ENCODE measurements at regions not wholly inside any gene's neighbourhood (a gene's known extent, or its start where the extent isn't known, plus 50 kb on each side); places are given as distances from the start of the nearest gene placed in this dataset.

GRCh38 chrX:124619710-124620109, 273.3 kb downstream of the SH2D1A start:
- H3K9me3 ChIP-seq (ENCODE audit: control insufficient read depth, low read depth, low read length) = peaks cover 20% of the 10 kb centered on the region
- no peak overlapping the region for H3K9ac ChIP-seq (ENCODE audit: low read length)
- H3K4me3 ChIP-seq (ENCODE audit: low read length) = no peak overlapping the region
- H3K27ac ChIP-seq (ENCODE audit: low read length) = no peak overlapping the region
- H3K27me3 ChIP-seq (ENCODE audit: control insufficient read depth, insufficient read depth, low read length) = no peaks in the 10 kb centered on the region
- H3K4me1 ChIP-seq (ENCODE audit: control insufficient read depth, low read depth, low read length) = no peaks in the 10 kb centered on the region
- no peaks in the 10 kb centered on the region for H3K36me3 ChIP-seq (ENCODE audit: control insufficient read depth, low read depth, low read length)

GRCh38 chrX:124634363-124634762, 288.0 kb downstream of the SH2D1A start:
- H3K27me3 ChIP-seq (ENCODE audit: control insufficient read depth, insufficient read depth, low read length) = no peaks in the 10 kb centered on the region
- no peak overlapping the region for H3K9ac ChIP-seq (ENCODE audit: low read length)
- H3K27ac ChIP-seq (ENCODE audit: low read length) = no peak overlapping the region
- H3K4me1 ChIP-seq (ENCODE audit: control insufficient read depth, low read depth, low read length) = no peaks in the 10 kb centered on the region
- H3K36me3 ChIP-seq (ENCODE audit: control insufficient read depth, low read depth, low read length) = no peaks in the 10 kb centered on the region
- H3K4me3 ChIP-seq (ENCODE audit: low read length) = no peak overlapping the region
- peaks cover 3% of the 10 kb centered on the region for H3K9me3 ChIP-seq (ENCODE audit: control insufficient read depth, low read depth, low read length)

GRCh38 chrX:124641737-124642491, 295.6 kb downstream of the SH2D1A start:
- H3K36me3 ChIP-seq (ENCODE audit: control insufficient read depth, low read depth, low read length) = no peaks in the 10 kb centered on the region
- H3K27me3 ChIP-seq (ENCODE audit: control insufficient read depth, insufficient read depth, low read length) = no peaks in the 10 kb centered on the region
- H3K9me3 ChIP-seq (ENCODE audit: control insufficient read depth, low read depth, low read length) = peaks cover 6% of the 10 kb centered on the region
- no peak overlapping the region for H3K4me3 ChIP-seq (ENCODE audit: low read length)
- H3K9ac ChIP-seq (ENCODE audit: low read length) = no peak overlapping the region
- H3K27ac ChIP-seq (ENCODE audit: low read length) = no peak overlapping the region
- H3K4me1 ChIP-seq (ENCODE audit: control insufficient read depth, low read depth, low read length) = no peaks in the 10 kb centered on the region

GRCh38 chrX:124646403-124646802, 300.0 kb downstream of the SH2D1A start:
- Histone ChIP-seq H3K4me1 (ENCODE audit: control insufficient read depth, low read depth, low read length) (peaks cover 3% of the 10 kb centered on the region), H3K27me3 (ENCODE audit: control insufficient read depth, insufficient read depth, low read length) (no peaks in the 10 kb centered on the region)

GRCh38 chrX:124651031-124651430, 304.7 kb downstream of the SH2D1A start:
- Histone ChIP-seq H3K36me3 (ENCODE audit: control insufficient read depth, low read depth, low read length) (no peaks in the 10 kb centered on the region), H3K27me3 (ENCODE audit: control insufficient read depth, insufficient read depth, low read length) (no peaks in the 10 kb centered on the region), H3K9ac (ENCODE audit: low read length) (no peak overlapping the region), H3K27ac (ENCODE audit: low read length) (no peak overlapping the region), H3K9me3 (ENCODE audit: control insufficient read depth, low read depth, low read length) (peaks cover 7% of the 10 kb centered on the region), H3K4me1 (ENCODE audit: control insufficient read depth, low read depth, low read length) (peaks cover 5% of the 10 kb centered on the region), H3K4me3 (ENCODE audit: low read length) (no peak overlapping the region)

More at GRCh38 chrX:124646403-124646802, 300.0 kb downstream of the SH2D1A start:
- Histone ChIP-seq H3K9ac (ENCODE audit: low read length) (no peak overlapping the region), H3K27ac (ENCODE audit: low read length) (no peak overlapping the region), H3K36me3 (ENCODE audit: control insufficient read depth, low read depth, low read length) (no peaks in the 10 kb centered on the region), H3K9me3 (ENCODE audit: control insufficient read depth, low read depth, low read length) (peaks cover 4% of the 10 kb centered on the region), H3K4me3 (ENCODE audit: low read length) (no peak overlapping the region)

GRCh38 chrX:124665621-124666400, 319.4 kb downstream of the SH2D1A start:
- Histone ChIP-seq H3K27me3 (ENCODE audit: control insufficient read depth, insufficient read depth, low read length) (no peaks in the 10 kb centered on the region), H3K4me3 (ENCODE audit: low read length) (no peak overlapping the region), H3K27ac (ENCODE audit: low read length) (no peak overlapping the region), H3K9ac (ENCODE audit: low read length) (no peak overlapping the region), H3K4me1 (ENCODE audit: control insufficient read depth, low read depth, low read length) (peaks cover 9% of the 10 kb centered on the region), H3K36me3 (ENCODE audit: control insufficient read depth, low read depth, low read length) (no peaks in the 10 kb centered on the region), H3K9me3 (ENCODE audit: control insufficient read depth, low read depth, low read length) (no peaks in the 10 kb centered on the region)

GRCh38 chrX:124679199-124679598, 332.8 kb downstream of the SH2D1A start:
- no peaks in the 10 kb centered on the region for H3K27me3 ChIP-seq (ENCODE audit: control insufficient read depth, insufficient read depth, low read length)
- H3K9ac ChIP-seq (ENCODE audit: low read length) = no peak overlapping the region
- no peaks in the 10 kb centered on the region for H3K36me3 ChIP-seq (ENCODE audit: control insufficient read depth, low read depth, low read length)
- no peak overlapping the region for H3K4me3 ChIP-seq (ENCODE audit: low read length)
- H3K9me3 ChIP-seq (ENCODE audit: control insufficient read depth, low read depth, low read length) = peaks cover 21% of the 10 kb centered on the region
- no peaks in the 10 kb centered on the region for H3K4me1 ChIP-seq (ENCODE audit: control insufficient read depth, low read depth, low read length)
- no peak overlapping the region for H3K27ac ChIP-seq (ENCODE audit: low read length)

GRCh38 chrX:124680287-124680686, 333.9 kb downstream of the SH2D1A start:
- no peak overlapping the region for H3K4me3 ChIP-seq (ENCODE audit: low read length)
- no peak overlapping the region for H3K9ac ChIP-seq (ENCODE audit: low read length)
- H3K27ac ChIP-seq (ENCODE audit: low read length) = no peak overlapping the region
- H3K36me3 ChIP-seq (ENCODE audit: control insufficient read depth, low read depth, low read length) = no peaks in the 10 kb centered on the region
- no peaks in the 10 kb centered on the region for H3K4me1 ChIP-seq (ENCODE audit: control insufficient read depth, low read depth, low read length)
- no peaks in the 10 kb centered on the region for H3K27me3 ChIP-seq (ENCODE audit: control insufficient read depth, insufficient read depth, low read length)
- peaks cover 31% of the 10 kb centered on the region for H3K9me3 ChIP-seq (ENCODE audit: control insufficient read depth, low read depth, low read length)

GRCh38 chrX:124690495-124690894, 344.1 kb downstream of the SH2D1A start:
- no peaks in the 10 kb centered on the region for H3K36me3 ChIP-seq (ENCODE audit: control insufficient read depth, low read depth, low read length)
- H3K27me3 ChIP-seq (ENCODE audit: control insufficient read depth, insufficient read depth, low read length) = no peaks in the 10 kb centered on the region
- no peak overlapping the region for H3K27ac ChIP-seq (ENCODE audit: low read length)
- peaks cover 6% of the 10 kb centered on the region for H3K9me3 ChIP-seq (ENCODE audit: control insufficient read depth, low read depth, low read length)
- H3K4me3 ChIP-seq (ENCODE audit: low read length) = no peak overlapping the region
- H3K4me1 ChIP-seq (ENCODE audit: control insufficient read depth, low read depth, low read length) = no peaks in the 10 kb centered on the region
- H3K9ac ChIP-seq (ENCODE audit: low read length) = no peak overlapping the region

- Histone ChIP-seq H3K9ac (ENCODE audit: low read length) (no peak overlapping the region), H3K9me3 (ENCODE audit: control insufficient read depth, low read depth, low read length) (no peaks in the 10 kb centered on the region), H3K4me1 (ENCODE audit: control insufficient read depth, low read depth, low read length) (no peaks in the 10 kb centered on the region), H3K4me3 (ENCODE audit: low read length) (no peak overlapping the region), H3K36me3 (ENCODE audit: control insufficient read depth, low read depth, low read length) (no peaks in the 10 kb centered on the region), H3K27me3 (ENCODE audit: control insufficient read depth, insufficient read depth, low read length) (no peaks in the 10 kb centered on the region), H3K27ac (ENCODE audit: low read length) (no peak overlapping the region)
These were observed 353.5 kb downstream of the SH2D1A start for GRCh38 chrX:124699876-124700275.

GRCh38 chrX:124717537-124717936, 371.2 kb downstream of the SH2D1A start:
- Histone ChIP-seq H3K27me3 (ENCODE audit: control insufficient read depth, insufficient read depth, low read length) (no peaks in the 10 kb centered on the region), H3K9ac (ENCODE audit: low read length) (no peak overlapping the region), H3K4me3 (ENCODE audit: low read length) (no peak overlapping the region), H3K9me3 (ENCODE audit: control insufficient read depth, low read depth, low read length) (peaks cover 18% of the 10 kb centered on the region), H3K4me1 (ENCODE audit: control insufficient read depth, low read depth, low read length) (no peaks in the 10 kb centered on the region), H3K27ac (ENCODE audit: low read length) (no peak overlapping the region), H3K36me3 (ENCODE audit: control insufficient read depth, low read depth, low read length) (no peaks in the 10 kb centered on the region)
